Endothelial cell of umbilical vein (primary cell): ENCODE measurements at regions not wholly inside any gene's neighbourhood (a gene's known extent, or its start where the extent isn't known, plus 50 kb on each side); places are given as distances from the start of the nearest gene placed in this dataset.

Experiments used
- BruUV-seq: library from RNA; stranded (reverse); fragments of 400-500 nt; replicated peaks from 2 replicates; lab custom pipeline; 2021; lab: Mats Ljungman, UMichigan
- CTCF ChIA-PET: fragments of 300-600, 350-600 bp; sonication (Branson Sonifier 250); formaldehyde crosslinking; loops from one replicate; lab custom pipeline; 2021; ENCODE audit warnings: antibody characterized with exemption, inconsistent platforms; lab: Charles Lee
- POLR2A ChIA-PET: fragments of 300-600, 350-600 bp; sonication (Branson Sonifier 250); formaldehyde crosslinking; loops from one replicate; lab custom pipeline; 2021; ENCODE audit warnings: antibody characterized with exemption, inconsistent platforms; lab: Charles Lee
- DNase-seq: peaks from one replicate; pipeline ENCODE4 v3.0.0-alpha.2; 2011; ENCODE audit warnings: low read depth, low spot score
- FAIRE-seq: peaks from 2 replicates; lab custom pipeline; 2011; peaks lifted over from hg19 to GRCh38; lab: Jason Lieb, UNC
- H2AFZ ChIP-seq: 2 replicates; pipeline ENCODE4 v1.6.0; 2012; ENCODE audit warnings: low read depth, low read length, control low read depth, inconsistent platforms
- H3K27ac ChIP-seq: 2 replicates; pipeline ENCODE4 v1.5.1; 2011; ENCODE audit warnings: low read depth, mild to moderate bottlenecking, control low read depth, low read length, moderate library complexity; ENCODE audit not compliant: insufficient read depth
- H3K27me3 ChIP-seq, 2 experiments: 2 replicates each; pipeline versions ENCODE4 v1.6.0 to v1.6.1; 2011; ENCODE audit warnings: low read length in 2 of 2, mixed read lengths in 1 of 2; ENCODE audit not compliant: control insufficient read depth in 2 of 2, insufficient read depth in 2 of 2
- H3K36me3 ChIP-seq, 2 experiments: 2 replicates in 1 of 2; 3 replicates in 1 of 2; pipeline ENCODE4 v1.5.1; 2011; ENCODE audit warnings: low read length in 2 of 2, mild to moderate bottlenecking in 1 of 2, moderate library complexity in 1 of 2; ENCODE audit not compliant: control insufficient read depth in 2 of 2, insufficient read depth in 2 of 2; ENCODE audit errors: extremely low read depth in 1 of 2
- H3K4me1 ChIP-seq: 3 replicates; pipeline ENCODE4 v1.5.1; 2011; ENCODE audit warnings: mild to moderate bottlenecking, low read length; ENCODE audit not compliant: control insufficient read depth, insufficient read depth; ENCODE audit errors: extremely low read depth
- H3K4me2 ChIP-seq: 2 replicates; pipeline ENCODE4 v1.6.1; 2011; ENCODE audit warnings: low read length, control low read depth, mixed read lengths; ENCODE audit not compliant: insufficient read depth
- H3K4me3 ChIP-seq, 3 experiments: fragments of 200-600 bp in 1 of 3; sonication (generic), shearing (Covaris generic) in 1 of 3; replicated peaks in 1 of 3; 2 replicates each; pipeline ENCODE4 v1.5.1; 2011 to 2016; ENCODE audit warnings: control low read depth in 3 of 3, low read length in 3 of 3, mild to moderate bottlenecking in 2 of 3, inconsistent platforms in 1 of 3, low read depth in 1 of 3, moderate library complexity in 1 of 3; ENCODE audit not compliant: insufficient read depth in 1 of 3
- H3K79me2 ChIP-seq: 2 replicates; pipeline ENCODE4 v1.6.0; 2012; ENCODE audit warnings: low read length, inconsistent platforms; ENCODE audit not compliant: control insufficient read depth, insufficient read depth
- H3K9ac ChIP-seq: replicated peaks from 2 replicates; pipeline ENCODE3; 2011; ENCODE audit warnings: low read length, control low read depth; ENCODE audit not compliant: insufficient read depth; ENCODE audit errors: extremely low read depth
- H3K9me1 ChIP-seq: replicated peaks from 3 replicates; pipeline ENCODE4 v1.6.0; 2011; ENCODE audit warnings: mild to moderate bottlenecking, low read length; ENCODE audit not compliant: control insufficient read depth, insufficient read depth; ENCODE audit errors: extremely low read depth
- H3K9me3 ChIP-seq: replicated peaks from 2 replicates; pipeline ENCODE4 v1.5.1; 2012; ENCODE audit warnings: low read length, inconsistent platforms; ENCODE audit not compliant: control insufficient read depth, insufficient read depth
- H4K20me1 ChIP-seq: replicated peaks from 2 replicates; pipeline ENCODE3; 2011; ENCODE audit warnings: mild to moderate bottlenecking, low read length; ENCODE audit not compliant: control insufficient read depth, insufficient read depth; ENCODE audit errors: extremely low read depth
- EZH2 ChIP-seq: IDR thresholded peaks from 2 replicates; pipeline ENCODE4 v1.6.1; 2012; ENCODE audit warnings: borderline replicate concordance, low read depth, mild to moderate bottlenecking, moderate library complexity, low read length, inconsistent platforms; ENCODE audit not compliant: severe bottlenecking
- FOS ChIP-seq: IDR thresholded peaks from 2 replicates; pipeline ENCODE4 v1.6.1; 2011; ENCODE audit warnings: mild to moderate bottlenecking, low read length, moderate library complexity, borderline replicate concordance; ENCODE audit not compliant: insufficient read depth
- GATA2 ChIP-seq: IDR thresholded peaks from 2 replicates; pipeline ENCODE4 v1.7.0; 2011; ENCODE audit warnings: low read depth, mild to moderate bottlenecking, moderate library complexity, mixed read lengths, low read length; ENCODE audit not compliant: insufficient read length, insufficient read depth
- JUN ChIP-seq: IDR thresholded peaks from 2 replicates; pipeline ENCODE4 v1.6.1; 2011; ENCODE audit warnings: borderline replicate concordance, low read depth; ENCODE audit not compliant: insufficient read length, insufficient read depth
- MYC ChIP-seq: IDR thresholded peaks from one replicate; pipeline ENCODE4 v1.6.1; 2011; ENCODE audit warnings: mild to moderate bottlenecking, low read depth, low read length
- POLR2A ChIP-seq: IDR thresholded peaks from 2 replicates; pipeline ENCODE4 v1.6.1; 2012; ENCODE audit warnings: low read depth, mild to moderate bottlenecking, control low read depth, low read length
- POLR2AphosphoS5 ChIP-seq: IDR thresholded peaks from 2 replicates; pipeline ENCODE4 v1.6.1; 2012; ENCODE audit warnings: low read depth, mild to moderate bottlenecking, control low read depth, low read length, moderate library complexity; ENCODE audit not compliant: insufficient read depth
- dilution Hi-C: fragments of 300-500 bp; cut with MboI; formaldehyde crosslinking; loops from one replicate; pipeline ENCODE4 v1.15.0; 2019; ENCODE audit warnings: low sequenced_read_pairs; ENCODE audit not compliant: extremely low pct_ligation_motif_present
- intact Hi-C: fragments of 100-400 bp; cut with micrococcal nuclease; formaldehyde crosslinking; loops from one replicate; pipeline ENCODE4 v1.10.0; 2022
- TF ChIP-seq, protein P1 (sequence below): IDR thresholded peaks from 2 replicates; pipeline ENCODE4 v1.6.1; 2011; ENCODE audit not compliant: insufficient read depth, insufficient read length
- TF ChIP-seq, protein P2 (sequence below), 2 donors: IDR thresholded peaks; 1 replicate in 1 of 2; 2 replicates in 1 of 2; pipeline ENCODE4 v1.5.1; 2011; ENCODE audit warnings: low read length in 2 of 2, mild to moderate bottlenecking in 2 of 2, moderate library complexity in 2 of 2, control low read depth in 1 of 2, inconsistent platforms in 1 of 2, low read depth in 1 of 2; ENCODE audit not compliant: insufficient read depth in 1 of 2; ENCODE audit errors: extremely low read depth in 1 of 2

DNA sequence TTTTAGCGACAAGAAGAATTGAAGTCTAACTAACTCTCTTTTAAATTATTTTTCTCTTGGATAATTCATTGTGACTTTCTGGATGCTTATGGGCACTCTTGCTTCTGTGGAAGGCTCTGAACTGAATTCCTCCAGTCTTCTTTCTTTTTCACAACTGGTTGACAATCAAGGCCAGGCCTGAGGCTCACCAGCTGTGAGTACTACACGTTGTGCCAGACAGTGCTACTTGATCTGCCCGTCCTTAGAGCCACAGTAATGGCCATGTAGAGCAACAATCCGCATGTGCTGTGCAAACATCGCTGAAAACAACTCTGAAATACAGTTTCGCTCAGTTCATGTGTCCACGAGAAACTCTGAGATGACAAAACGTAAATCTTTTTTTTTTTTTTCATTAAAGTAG is 1336.3 kb upstream of the AGA start:
- Histone ChIP-seq H2AFZ (no peak overlapping the region), H3K9me3 (no peaks in the 10 kb centered on the region), H3K4me3 (no peak overlapping the region), H3K79me2 (no peaks in the 10 kb centered on the region), H3K4me2 (no peak overlapping the region), H3K27me3 (no peaks in the 10 kb centered on the region), H3K36me3 (no peaks in the 10 kb centered on the region), H3K9ac (no peak overlapping the region), H3K27ac (no peak overlapping the region), H3K4me1 (no peaks in the 10 kb centered on the region), H3K9me1 (no peaks in the 10 kb centered on the region), H4K20me1 (no peaks in the 10 kb centered on the region)
- dilution Hi-C loops (no loop called here), intact Hi-C loops (no loop called here)
- CTCF ChIA-PET: no interaction called here
- POLR2A ChIA-PET: no interaction called here
- no TSS peak for BruUV-seq
- FAIRE-seq (no peak), DNase-seq (no peak)
- TF ChIP-seq POLR2A (no peak), MYC (no peak), FOS (no peak), GATA2 (no peak), EZH2 (no peak), POLR2AphosphoS5 (no peak), JUN (no peak)
- TF ChIP-seq, protein P1, sequence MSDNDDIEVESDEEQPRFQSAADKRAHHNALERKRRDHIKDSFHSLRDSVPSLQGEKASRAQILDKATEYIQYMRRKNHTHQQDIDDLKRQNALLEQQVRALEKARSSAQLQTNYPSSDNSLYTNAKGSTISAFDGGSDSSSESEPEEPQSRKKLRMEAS: no peak
- TF ChIP-seq, protein P2, sequence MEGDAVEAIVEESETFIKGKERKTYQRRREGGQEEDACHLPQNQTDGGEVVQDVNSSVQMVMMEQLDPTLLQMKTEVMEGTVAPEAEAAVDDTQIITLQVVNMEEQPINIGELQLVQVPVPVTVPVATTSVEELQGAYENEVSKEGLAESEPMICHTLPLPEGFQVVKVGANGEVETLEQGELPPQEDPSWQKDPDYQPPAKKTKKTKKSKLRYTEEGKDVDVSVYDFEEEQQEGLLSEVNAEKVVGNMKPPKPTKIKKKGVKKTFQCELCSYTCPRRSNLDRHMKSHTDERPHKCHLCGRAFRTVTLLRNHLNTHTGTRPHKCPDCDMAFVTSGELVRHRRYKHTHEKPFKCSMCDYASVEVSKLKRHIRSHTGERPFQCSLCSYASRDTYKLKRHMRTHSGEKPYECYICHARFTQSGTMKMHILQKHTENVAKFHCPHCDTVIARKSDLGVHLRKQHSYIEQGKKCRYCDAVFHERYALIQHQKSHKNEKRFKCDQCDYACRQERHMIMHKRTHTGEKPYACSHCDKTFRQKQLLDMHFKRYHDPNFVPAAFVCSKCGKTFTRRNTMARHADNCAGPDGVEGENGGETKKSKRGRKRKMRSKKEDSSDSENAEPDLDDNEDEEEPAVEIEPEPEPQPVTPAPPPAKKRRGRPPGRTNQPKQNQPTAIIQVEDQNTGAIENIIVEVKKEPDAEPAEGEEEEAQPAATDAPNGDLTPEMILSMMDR (IDR thresholded peaks at IDR 0.05; ENCODE audit: extremely low read depth in 1 of 2, insufficient read depth in 1 of 2, low read depth in 1 of 2, low read length in 2 of 2): no peak
